ENCODE measurements at regions not wholly inside any gene's neighbourhood (a gene's known extent, or its start where the extent isn't known, plus 50 kb on each side); places are given as distances from the start of the nearest gene placed in this dataset.
A peak's percentile ranks its signal among the peaks of the same experiment; 100 is the strongest.

DNA sequence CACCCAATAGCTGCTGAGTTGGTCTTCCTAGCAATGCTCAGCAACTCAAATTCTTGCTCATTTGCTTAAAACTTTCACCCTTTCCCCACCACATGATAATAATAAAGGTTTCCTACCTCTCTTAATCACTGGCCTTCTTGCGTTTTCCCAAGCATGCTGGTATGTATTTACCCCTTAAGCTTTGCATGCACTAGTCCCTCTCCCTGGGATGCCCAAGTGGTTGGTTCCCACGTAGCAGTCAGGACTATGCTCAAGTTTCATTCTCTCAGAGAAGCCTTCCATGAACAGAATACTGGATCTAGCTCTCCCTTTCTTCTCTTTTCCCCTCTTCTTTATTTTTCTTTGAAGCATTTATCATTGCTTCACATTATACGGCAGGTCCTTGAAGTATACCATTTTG lies 108.8 kb downstream of the KBTBD8 start:
- DNase-seq (ENCODE audit: extremely low spot score), result no peak
- intact Hi-C loops (cut with DNase I), result no loop called here
- Histone ChIP-seq H3K4me1 (no peaks in the 10 kb centered on the region), H3K9me3 (peaks cover 0 to 7% (median 0%) of the 10 kb centered on the region in 4 donors), H3K27me3 (no peaks in the 10 kb centered on the region), H3K4me3 (no peak overlapping the region), H3K27ac (replicated peaks in 1 of 4) (no peak overlapping the region), H3K36me3 (no peaks in the 10 kb centered on the region)
- TF ChIP-seq POLR2AphosphoS5 (IDR thresholded peaks at IDR 0.05) (no peak), EP300 (IDR thresholded peaks at IDR 0.05) (no peak), CTCF (IDR thresholded peaks at IDR 0.05) (no peak), POLR2A (IDR thresholded peaks at IDR 0.05; ENCODE audit: low read depth) (no peak)
- WGBS, result 75% methylated on average over 3 of the region's 3 CpGs

DNA sequence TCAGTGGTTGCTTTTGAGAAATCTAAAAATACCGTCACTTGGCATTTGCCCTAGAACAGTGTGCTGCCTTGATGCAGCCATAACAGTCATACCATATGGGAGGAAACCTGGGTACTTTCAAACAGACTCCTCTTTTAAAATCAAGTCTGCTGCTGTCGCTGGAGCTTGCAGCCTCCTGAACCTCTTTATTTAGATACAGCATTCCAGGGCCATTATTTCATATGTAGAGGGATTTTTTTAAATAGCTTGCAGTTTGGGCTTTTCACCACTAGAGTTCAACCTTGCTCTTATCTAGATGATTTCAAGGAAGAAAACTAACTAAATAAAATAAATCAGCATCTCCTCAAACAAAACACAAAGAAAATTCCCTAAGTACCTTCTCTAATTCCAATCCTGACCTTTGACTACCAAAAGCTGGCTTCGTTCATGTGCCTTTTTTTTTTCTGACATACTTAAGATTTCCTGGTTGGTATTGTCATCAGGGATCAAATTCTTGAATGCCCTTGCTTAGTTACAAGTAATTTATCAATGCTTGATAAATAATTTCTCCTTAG lies 111.6 kb downstream of the KBTBD8 start:
- no peak for DNase-seq (ENCODE audit: extremely low spot score)
- no peaks in the 10 kb centered on the region for H3K36me3 ChIP-seq
- H3K27ac ChIP-seq (replicated peaks in 1 of 4), result no peak overlapping the region
- WGBS, result 25% methylated on average over 3 of the region's 3 CpGs
- no peaks in the 10 kb centered on the region for H3K4me1 ChIP-seq
- TF ChIP-seq CTCF (IDR thresholded peaks at IDR 0.05) (peak; percentile 26 to 54 (median 42)), EP300 (IDR thresholded peaks at IDR 0.05) (no peak), POLR2AphosphoS5 (IDR thresholded peaks at IDR 0.05) (no peak), POLR2A (IDR thresholded peaks at IDR 0.05; ENCODE audit: low read depth) (no peak)
- H3K4me3 ChIP-seq, result no peak overlapping the region
- intact Hi-C loops (cut with DNase I), result loop anchor here (10.0 kb wide), 1 partner anchor 1765 kb away; no protein-coding TSS in a partner anchor
- H3K9me3 ChIP-seq, result no peaks in the 10 kb centered on the region
- H3K27me3 ChIP-seq, result no peaks in the 10 kb centered on the region

- intact Hi-C loops (cut with DNase I), result loop anchor here (10.0 kb wide), 1 partner anchor 1761 kb away; no protein-coding TSS in a partner anchor
- WGBS, result 8% methylated on average over 6 of the region's 6 CpGs
- peak; percentile 66 to 78 (median 74) for TF ChIP-seq CTCF (IDR thresholded peaks at IDR 0.05)
- no peak for TF ChIP-seq EP300 (IDR thresholded peaks at IDR 0.05)
- no peak for TF ChIP-seq POLR2A (IDR thresholded peaks at IDR 0.05; ENCODE audit: low read depth)
- no peak for TF ChIP-seq POLR2AphosphoS5 (IDR thresholded peaks at IDR 0.05)
These were observed 115.8 kb downstream of the KBTBD8 start for GRCh38 chr3:67113802-67114407.

GRCh38 chr3:67118122-67118521 lies 120.0 kb downstream of the KBTBD8 start:
- Histone ChIP-seq H3K27ac (replicated peaks in 1 of 4) (no peak overlapping the region), H3K36me3 (no peaks in the 10 kb centered on the region), H3K4me3 (no peak overlapping the region), H3K9me3 (no peaks in the 10 kb centered on the region), H3K4me1 (no peaks in the 10 kb centered on the region), H3K27me3 (peaks cover 0 to 4% (median 0%) of the 10 kb centered on the region in 4 donors)
- intact Hi-C loops (cut with DNase I), result loop anchor here (10.0 kb wide), 1 partner anchor 1757 kb away; no protein-coding TSS in a partner anchor
- 91% methylated on average over 1 of the region's 1 CpG for WGBS
- no peak for DNase-seq (ENCODE audit: extremely low spot score)
- no peak for TF ChIP-seq EP300 (IDR thresholded peaks at IDR 0.05)
- TF ChIP-seq POLR2A (IDR thresholded peaks at IDR 0.05; ENCODE audit: low read depth), result no peak
- no peak for TF ChIP-seq CTCF (IDR thresholded peaks at IDR 0.05)
- no peak for TF ChIP-seq POLR2AphosphoS5 (IDR thresholded peaks at IDR 0.05)

More at GRCh38 chr3:67113802-67114407, 115.8 kb downstream of the KBTBD8 start:
- Histone ChIP-seq H3K36me3 (no peaks in the 10 kb centered on the region), H3K27ac (replicated peaks in 1 of 4) (no peak overlapping the region), H3K4me3 (no peak overlapping the region), H3K27me3 (peaks cover 0 to 4% (median 0%) of the 10 kb centered on the region in 4 donors), H3K9me3 (no peaks in the 10 kb centered on the region), H3K4me1 (no peaks in the 10 kb centered on the region)
- DNase-seq (ENCODE audit: extremely low spot score), result no peak
